Osteoblast (primary cell): ENCODE measurements at regions not wholly inside any gene's neighbourhood (a gene's known extent, or its start where the extent isn't known, plus 50 kb on each side); places are given as distances from the start of the nearest gene placed in this dataset.
"Not testable (repeated sequence)": the region's sequence is repeated elsewhere in the genome, so short reads cannot be mapped to it uniquely, and the experiment has no call there.

Experiments
- DNase-seq: peaks from one replicate; pipeline ENCODE4 v3.0.0; 2011; ENCODE audit warnings: low spot score, mixed read lengths; ENCODE audit not compliant: insufficient read length; ENCODE audit errors: missing footprints
- H2AFZ ChIP-seq: 2 replicates; pipeline ENCODE4 v1.6.0; 2011; ENCODE audit warnings: mild to moderate bottlenecking, low read length
- H3K27ac ChIP-seq: 2 replicates; pipeline ENCODE4 v1.5.1; 2011; ENCODE audit warnings: mild to moderate bottlenecking, low read depth, low read length, moderate library complexity
- H3K27me3 ChIP-seq: 2 replicates; pipeline ENCODE4 v1.6.0; 2012; ENCODE audit warnings: mild to moderate bottlenecking, control low read depth, inconsistent platforms, low read length, moderate library complexity; ENCODE audit not compliant: insufficient read depth
- H3K36me3 ChIP-seq: 2 replicates; pipeline ENCODE4 v1.5.1; 2011; ENCODE audit warnings: mild to moderate bottlenecking, low read length, control low read depth, moderate library complexity; ENCODE audit not compliant: insufficient read depth
- H3K4me1 ChIP-seq: 2 replicates; pipeline ENCODE4 v1.5.1; 2011; ENCODE audit warnings: mild to moderate bottlenecking, low read length, control low read depth, moderate library complexity; ENCODE audit not compliant: insufficient read depth
- H3K4me2 ChIP-seq: 2 replicates; pipeline ENCODE4 v1.6.0; 2011; ENCODE audit warnings: mild to moderate bottlenecking, low read length; ENCODE audit not compliant: insufficient read depth
- H3K4me3 ChIP-seq: fragments of 200-600 bp; sonication (generic); 3 replicates; pipeline ENCODE4 v1.5.1; 2012; ENCODE audit warnings: mild to moderate bottlenecking, low read length, inconsistent platforms; ENCODE audit not compliant: insufficient read depth
- H3K79me2 ChIP-seq: 2 replicates; pipeline ENCODE4 v1.6.0; 2012; ENCODE audit warnings: mild to moderate bottlenecking, low read length, control low read depth, inconsistent platforms; ENCODE audit not compliant: insufficient read depth
- H3K9me3 ChIP-seq: 2 replicates; pipeline ENCODE4 v1.5.1; 2011; ENCODE audit warnings: low read depth, low read length, control low read depth
- H4K20me1 ChIP-seq: 2 replicates; pipeline ENCODE4 v1.6.0; 2012; ENCODE audit warnings: mild to moderate bottlenecking, low read length, control low read depth; ENCODE audit not compliant: insufficient read depth
- TF ChIP-seq, protein P1 (sequence below): IDR thresholded peaks from 2 replicates; pipeline ENCODE4 v1.5.1; 2011; ENCODE audit warnings: mild to moderate bottlenecking, low read depth, low read length, moderate library complexity; ENCODE audit errors: extremely low read depth

- Histone ChIP-seq H3K4me3 (no peak overlapping the region), H3K4me2 (no peak overlapping the region), H3K36me3 (no peaks in the 10 kb centered on the region), H2AFZ (no peak overlapping the region), H3K4me1 (peaks cover 4% of the 10 kb centered on the region), H3K27ac (no peak overlapping the region), H3K9me3 (no peaks in the 10 kb centered on the region), H3K27me3 (no peaks in the 10 kb centered on the region), H4K20me1 (no peaks in the 10 kb centered on the region), H3K79me2 (no peaks in the 10 kb centered on the region)
- TF ChIP-seq, protein P1, sequence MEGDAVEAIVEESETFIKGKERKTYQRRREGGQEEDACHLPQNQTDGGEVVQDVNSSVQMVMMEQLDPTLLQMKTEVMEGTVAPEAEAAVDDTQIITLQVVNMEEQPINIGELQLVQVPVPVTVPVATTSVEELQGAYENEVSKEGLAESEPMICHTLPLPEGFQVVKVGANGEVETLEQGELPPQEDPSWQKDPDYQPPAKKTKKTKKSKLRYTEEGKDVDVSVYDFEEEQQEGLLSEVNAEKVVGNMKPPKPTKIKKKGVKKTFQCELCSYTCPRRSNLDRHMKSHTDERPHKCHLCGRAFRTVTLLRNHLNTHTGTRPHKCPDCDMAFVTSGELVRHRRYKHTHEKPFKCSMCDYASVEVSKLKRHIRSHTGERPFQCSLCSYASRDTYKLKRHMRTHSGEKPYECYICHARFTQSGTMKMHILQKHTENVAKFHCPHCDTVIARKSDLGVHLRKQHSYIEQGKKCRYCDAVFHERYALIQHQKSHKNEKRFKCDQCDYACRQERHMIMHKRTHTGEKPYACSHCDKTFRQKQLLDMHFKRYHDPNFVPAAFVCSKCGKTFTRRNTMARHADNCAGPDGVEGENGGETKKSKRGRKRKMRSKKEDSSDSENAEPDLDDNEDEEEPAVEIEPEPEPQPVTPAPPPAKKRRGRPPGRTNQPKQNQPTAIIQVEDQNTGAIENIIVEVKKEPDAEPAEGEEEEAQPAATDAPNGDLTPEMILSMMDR: no peak
- no peak for DNase-seq
Measured at GRCh38 chr4:85029453-85029852, 63.0 kb upstream of the WDFY3 start.

GRCh38 chr4:85030156-85030555 is 63.7 kb upstream of the WDFY3 start:
- peaks cover 4% of the 10 kb centered on the region for H3K4me1 ChIP-seq
- TF ChIP-seq, protein P1: no peak
- H3K79me2 ChIP-seq: no peaks in the 10 kb centered on the region
- no peaks in the 10 kb centered on the region for H3K9me3 ChIP-seq
- H2AFZ ChIP-seq: no peak overlapping the region
- DNase-seq: no peak
- H3K4me3 ChIP-seq: no peak overlapping the region
- H3K27ac ChIP-seq: no peak overlapping the region
- H3K4me2 ChIP-seq: no peak overlapping the region
- no peaks in the 10 kb centered on the region for H3K27me3 ChIP-seq
- H4K20me1 ChIP-seq: no peaks in the 10 kb centered on the region
- no peaks in the 10 kb centered on the region for H3K36me3 ChIP-seq

DNA sequence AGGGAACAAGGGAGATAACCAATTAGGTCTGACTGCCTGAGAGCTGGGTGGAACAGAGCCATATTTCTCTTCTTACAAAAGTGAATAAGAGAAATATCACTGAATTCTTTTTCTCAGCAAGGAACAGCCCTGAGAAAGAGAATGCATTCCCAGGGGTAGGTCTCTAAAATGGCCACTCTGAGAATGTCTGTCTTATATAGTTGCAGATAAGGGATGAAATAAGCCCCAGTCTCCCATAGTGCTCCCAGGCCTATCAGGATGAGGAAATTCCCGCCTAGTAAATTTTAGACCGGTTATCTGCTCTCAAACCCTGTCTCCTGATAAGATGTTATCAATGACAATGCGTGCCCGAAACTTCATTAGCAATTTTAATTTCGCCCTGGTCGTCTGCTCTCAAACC is 67.3 kb upstream of the WDFY3 start:
- not testable (repeated sequence) for H3K27ac ChIP-seq, H3K79me2 ChIP-seq, H3K4me2 ChIP-seq, H3K36me3 ChIP-seq, H4K20me1 ChIP-seq, H3K4me1 ChIP-seq, DNase-seq, H3K9me3 ChIP-seq, H2AFZ ChIP-seq, H3K27me3 ChIP-seq, H3K4me3 ChIP-seq

- Histone ChIP-seq H3K36me3 (no peaks in the 10 kb centered on the region), H3K9me3 (no peaks in the 10 kb centered on the region), H2AFZ (peak overlapping the region; percentile 1), H3K4me2 (no peak overlapping the region), H3K4me1 (peaks cover 7% of the 10 kb centered on the region), H4K20me1 (no peaks in the 10 kb centered on the region), H3K27ac (peak overlapping the region; percentile 66), H3K79me2 (no peaks in the 10 kb centered on the region), H3K27me3 (no peaks in the 10 kb centered on the region), H3K4me3 (no peak overlapping the region)
- TF ChIP-seq, protein P1: no peak
- peak; percentile 64 for DNase-seq
Measured at GRCh38 chr4:85039526-85039925, 73.0 kb upstream of the WDFY3 start.

GRCh38 chr4:85043812-85044496 is 77.5 kb upstream of the WDFY3 start:
- not testable (repeated sequence) for H2AFZ ChIP-seq, H3K27me3 ChIP-seq, H4K20me1 ChIP-seq, H3K9me3 ChIP-seq, H3K4me3 ChIP-seq, H3K4me2 ChIP-seq, DNase-seq, H3K4me1 ChIP-seq, H3K27ac ChIP-seq, H3K79me2 ChIP-seq, H3K36me3 ChIP-seq
